ENCODE measurements at regions not wholly inside any gene's neighbourhood (a gene's known extent, or its start where the extent isn't known, plus 50 kb on each side); places are given as distances from the start of the nearest gene placed in this dataset.
"Not testable (repeated sequence)": the region's sequence is repeated elsewhere in the genome, so short reads cannot be mapped to it uniquely, and the experiment has no call there.

- FAIRE-seq = no peak
These were observed 67.9 kb downstream of the TBX3 start for GRCh38 chr12:114616081-114616480.

- no peak for FAIRE-seq
These were observed 69.9 kb downstream of the TBX3 start for GRCh38 chr12:114614040-114614439.

- FAIRE-seq = no peak
These were observed 71.9 kb downstream of the TBX3 start for GRCh38 chr12:114612062-114612461.

GRCh38 chr12:114611145-114612018 lies 72.6 kb downstream of the TBX3 start:
- FAIRE-seq = no peak

- FAIRE-seq = no peak
These were observed 75.5 kb downstream of the TBX3 start for GRCh38 chr12:114608509-114608908.

GRCh38 chr12:114605918-114606317 lies 78.1 kb downstream of the TBX3 start:
- no peak for FAIRE-seq

- FAIRE-seq = no peak
These were observed 79.4 kb downstream of the TBX3 start for GRCh38 chr12:114604606-114605005.

GRCh38 chr12:114600584-114600983 lies 83.4 kb downstream of the TBX3 start:
- FAIRE-seq = not testable (repeated sequence)

- FAIRE-seq = no peak
These were observed 85.9 kb downstream of the TBX3 start for GRCh38 chr12:114598111-114598510.

- no peak for FAIRE-seq
These were observed 91.0 kb downstream of the TBX3 start for GRCh38 chr12:114592946-114593345.

- FAIRE-seq = no peak
These were observed 95.9 kb downstream of the TBX3 start for GRCh38 chr12:114588061-114588460.

GRCh38 chr12:114580306-114580705 lies 103.7 kb downstream of the TBX3 start:
- no peak for FAIRE-seq

GRCh38 chr12:114579389-114579788 lies 104.6 kb downstream of the TBX3 start:
- no peak for FAIRE-seq

- FAIRE-seq = no peak
These were observed 121.3 kb downstream of the TBX3 start for GRCh38 chr12:114562654-114563053.

- FAIRE-seq = no peak
These were observed 128.5 kb downstream of the TBX3 start for GRCh38 chr12:114555451-114555850.

GRCh38 chr12:114547636-114548035 lies 136.3 kb downstream of the TBX3 start:
- no peak for FAIRE-seq

GRCh38 chr12:114530417-114530816 lies 124.5 kb upstream of the TBX5 start:
- FAIRE-seq = no peak

- no peak for FAIRE-seq
These were observed 124.0 kb upstream of the TBX5 start for GRCh38 chr12:114529966-114530365.

- no peak for FAIRE-seq
These were observed 122.8 kb upstream of the TBX5 start for GRCh38 chr12:114528766-114529165.

GRCh38 chr12:114521160-114521559 lies 115.2 kb upstream of the TBX5 start:
- not testable (repeated sequence) for FAIRE-seq

- no peak for FAIRE-seq
These were observed 106.4 kb upstream of the TBX5 start for GRCh38 chr12:114512351-114512750.

GRCh38 chr12:114508529-114509129 lies 102.7 kb upstream of the TBX5 start:
- FAIRE-seq = peak; percentile 78

- no peak for FAIRE-seq
These were observed 100.7 kb upstream of the TBX5 start for GRCh38 chr12:114506651-114507050.

GRCh38 chr12:114504311-114504710 lies 98.4 kb upstream of the TBX5 start:
- FAIRE-seq = no peak

- FAIRE-seq = no peak
These were observed 95.5 kb upstream of the TBX5 start for GRCh38 chr12:114501474-114501807.
